CD14-positive monocyte (primary cell): ENCODE measurements at regions not wholly inside any gene's neighbourhood (a gene's known extent, or its start where the extent isn't known, plus 50 kb on each side); places are given as distances from the start of the nearest gene placed in this dataset.

Source experiments
- DNase-seq, 3 donors: peaks; one replicate each; pipeline ENCODE4 v3.0.0-alpha.2; 2011 to 2022
- H2AFZ ChIP-seq: 2 replicates; pipeline ENCODE4 v1.6.0; 2012; ENCODE audit warnings: mild to moderate bottlenecking, low read depth, low read length, inconsistent platforms; ENCODE audit not compliant: insufficient read depth, poor library complexity, severe bottlenecking
- H3K27ac ChIP-seq, 2 donors: 1 replicate in 1 of 2; 2 replicates in 1 of 2; pipeline ENCODE4 v1.5.1; 2012 to 2013; ENCODE audit warnings: low read length in 2 of 2, control low read depth in 1 of 2, inconsistent platforms in 1 of 2, low read depth in 1 of 2, mild to moderate bottlenecking in 1 of 2
- H3K27me3 ChIP-seq, 2 donors: one replicate each; pipeline versions ENCODE4 v1.6.0 to v1.6.1; 2011 to 2013; ENCODE audit warnings: low read length in 2 of 2; ENCODE audit not compliant: control insufficient read depth in 2 of 2, insufficient read depth in 2 of 2
- H3K36me3 ChIP-seq, 2 donors: replicated peaks in 1 of 2; 1 replicate in 1 of 2; 2 replicates in 1 of 2; pipeline versions ENCODE4 v1.5.1 to v1.6.1; 2012 to 2013; ENCODE audit warnings: low read length in 2 of 2, control low read depth in 1 of 2, inconsistent platforms in 1 of 2, mild to moderate bottlenecking in 1 of 2; ENCODE audit not compliant: insufficient read depth in 2 of 2, control insufficient read depth in 1 of 2
- H3K4me1 ChIP-seq, 2 donors: 1 replicate in 1 of 2; 2 replicates in 1 of 2; pipeline versions ENCODE4 v1.5.1 to v1.6.1; 2012 to 2013; ENCODE audit warnings: low read length in 2 of 2, control low read depth in 1 of 2, inconsistent platforms in 1 of 2, mild to moderate bottlenecking in 1 of 2, moderate library complexity in 1 of 2; ENCODE audit not compliant: insufficient read depth in 2 of 2, control insufficient read depth in 1 of 2
- H3K4me2 ChIP-seq: replicated peaks from 2 replicates; pipeline ENCODE3; 2012; ENCODE audit warnings: low read length, moderate library complexity, mild to moderate bottlenecking; ENCODE audit not compliant: poor library complexity, severe bottlenecking; ENCODE audit errors: extremely low read depth
- H3K4me3 ChIP-seq, 3 experiments: fragments of 200-600 bp in 1 of 3; sonication (generic) in 1 of 3; replicated peaks in 1 of 3; 1 replicate in 2 of 3; 2 replicates in 1 of 3; pipeline ENCODE4 v1.5.1; 2011 to 2013; ENCODE audit warnings: low read length in 3 of 3, mild to moderate bottlenecking in 3 of 3, control low read depth in 2 of 3, low read depth in 2 of 3, inconsistent platforms in 1 of 3, moderate library complexity in 1 of 3
- H3K79me2 ChIP-seq: 2 replicates; pipeline ENCODE4 v1.6.0; 2012; ENCODE audit warnings: mild to moderate bottlenecking, control low read depth, inconsistent platforms, low read length, moderate library complexity; ENCODE audit not compliant: insufficient read depth
- H3K9ac ChIP-seq: 2 replicates; pipeline ENCODE4 v1.6.0; 2017; ENCODE audit warnings: low read length, mild to moderate bottlenecking; ENCODE audit not compliant: insufficient read depth, poor library complexity, severe bottlenecking
- H3K9me3 ChIP-seq, 2 donors: replicated peaks in 1 of 2; 1 replicate in 1 of 2; 2 replicates in 1 of 2; pipeline versions ENCODE4 v1.5.1 to v1.6.1; 2012 to 2013; ENCODE audit warnings: low read length in 2 of 2, control low read depth in 1 of 2; ENCODE audit not compliant: control insufficient read depth in 1 of 2, insufficient read depth in 1 of 2
- H4K20me1 ChIP-seq: 2 replicates; pipeline ENCODE4 v1.6.0; 2012; ENCODE audit warnings: mild to moderate bottlenecking, low read length, control low read depth, moderate library complexity; ENCODE audit not compliant: insufficient read depth
- H3K27ac Mint-ChIP-seq, 7 donors: one replicate each; pipeline ENCODE4 v1.8.0; 2020; ENCODE audit warnings: mild to moderate bottlenecking in 7 of 7, mixed read lengths in 7 of 7, moderate library complexity in 6 of 7, inconsistent platforms in 2 of 7
- H3K27me3 Mint-ChIP-seq, 3 donors: one replicate each; pipeline ENCODE4 v1.8.0; 2021 to 2022; ENCODE audit warnings: low read depth in 3 of 3, mild to moderate bottlenecking in 3 of 3, mixed read lengths in 3 of 3, moderate library complexity in 3 of 3, inconsistent platforms in 1 of 3
- H3K36me3 Mint-ChIP-seq, 2 donors: one replicate each; pipeline ENCODE4 v1.8.0; 2020; ENCODE audit warnings: mixed read lengths in 2 of 2, inconsistent platforms in 1 of 2, mild to moderate bottlenecking in 1 of 2
- H3K4me1 Mint-ChIP-seq: one replicate; pipeline ENCODE4 v1.8.0; 2020; ENCODE audit warnings: mild to moderate bottlenecking, mixed read lengths
- H3K4me3 Mint-ChIP-seq, 2 donors: one replicate each; pipeline ENCODE4 v1.8.0; 2020; ENCODE audit warnings: mild to moderate bottlenecking in 2 of 2, mixed read lengths in 2 of 2, moderate library complexity in 1 of 2
- H3K9me3 Mint-ChIP-seq, 7 donors: one replicate each; pipeline ENCODE4 v1.8.0; 2020 to 2022; ENCODE audit warnings: mixed read lengths in 7 of 7, mild to moderate bottlenecking in 6 of 7, moderate library complexity in 6 of 7, inconsistent platforms in 2 of 7
- WGBS: methylation state at CpG from one replicate; pipeline ENCODE4 v1.1.5; 2013; ENCODE audit warnings: missing lambda C conversion rate; ENCODE audit not compliant: insufficient coverage; 5-methylcytosine and 5-hydroxymethylcytosine counted together
- intact Hi-C, 2 donors: fragments of 100-400 bp; cut with micrococcal nuclease; formaldehyde crosslinking; loops; one replicate each; pipeline versions ENCODE4 v1.15.0 to v1.15.1; 2023
- TF ChIP-seq, protein P1 (sequence below): fragments of 200-600 bp; IDR thresholded peaks from one replicate; pipeline ENCODE4 v1.8.0; 2022; ENCODE audit warnings: antibody characterized with exemption, mild to moderate bottlenecking

GRCh38 chr18:1593091-1593490 is 688.4 kb downstream of the ADCYAP1 start:
- Mint-ChIP-seq H3K4me1 (peaks cover 13% of the 10 kb centered on the region), H3K4me3 (no peak overlapping the region), H3K36me3 (no peaks in the 10 kb centered on the region), H3K27ac (no peak overlapping the region), H3K27me3 (peaks cover 0 to 6% (median 0%) of the 10 kb centered on the region in 3 donors), H3K9me3 (no peaks in the 10 kb centered on the region)
- DNase-seq, result no peak
- Histone ChIP-seq H3K4me3 (no peak overlapping the region), H3K27ac (no peak overlapping the region), H3K27me3 (no peaks in the 10 kb centered on the region), H3K9ac (no peak overlapping the region), H3K4me2 (no peak overlapping the region), H3K36me3 (no peaks in the 10 kb centered on the region), H3K9me3 (no peaks in the 10 kb centered on the region), H3K79me2 (no peaks in the 10 kb centered on the region), H3K4me1 (peaks cover 0 to 2% of the 10 kb centered on the region in 2 donors), H2AFZ (no peak overlapping the region), H4K20me1 (no peaks in the 10 kb centered on the region)
- 83% methylated on average over 1 of the region's 3 CpGs for WGBS
- TF ChIP-seq, protein P1, sequence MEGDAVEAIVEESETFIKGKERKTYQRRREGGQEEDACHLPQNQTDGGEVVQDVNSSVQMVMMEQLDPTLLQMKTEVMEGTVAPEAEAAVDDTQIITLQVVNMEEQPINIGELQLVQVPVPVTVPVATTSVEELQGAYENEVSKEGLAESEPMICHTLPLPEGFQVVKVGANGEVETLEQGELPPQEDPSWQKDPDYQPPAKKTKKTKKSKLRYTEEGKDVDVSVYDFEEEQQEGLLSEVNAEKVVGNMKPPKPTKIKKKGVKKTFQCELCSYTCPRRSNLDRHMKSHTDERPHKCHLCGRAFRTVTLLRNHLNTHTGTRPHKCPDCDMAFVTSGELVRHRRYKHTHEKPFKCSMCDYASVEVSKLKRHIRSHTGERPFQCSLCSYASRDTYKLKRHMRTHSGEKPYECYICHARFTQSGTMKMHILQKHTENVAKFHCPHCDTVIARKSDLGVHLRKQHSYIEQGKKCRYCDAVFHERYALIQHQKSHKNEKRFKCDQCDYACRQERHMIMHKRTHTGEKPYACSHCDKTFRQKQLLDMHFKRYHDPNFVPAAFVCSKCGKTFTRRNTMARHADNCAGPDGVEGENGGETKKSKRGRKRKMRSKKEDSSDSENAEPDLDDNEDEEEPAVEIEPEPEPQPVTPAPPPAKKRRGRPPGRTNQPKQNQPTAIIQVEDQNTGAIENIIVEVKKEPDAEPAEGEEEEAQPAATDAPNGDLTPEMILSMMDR, result no peak
- intact Hi-C loops, result no loop called here

- intact Hi-C loops, result no loop called here
- peak overlapping the region in 1 of 2 donors; percentile 14 for H3K4me3 Mint-ChIP-seq
- Histone ChIP-seq H3K36me3 (no peaks in the 10 kb centered on the region), H2AFZ (no peak overlapping the region), H3K27me3 (no peaks in the 10 kb centered on the region), H3K9me3 (no peaks in the 10 kb centered on the region), H3K4me1 (peaks cover 5 to 6% of the 10 kb centered on the region in 2 donors), H3K9ac (no peak overlapping the region), H3K4me2 (peak overlapping the region; percentile 19), H3K4me3 (no peak overlapping the region), H3K27ac (no peak overlapping the region), H4K20me1 (no peaks in the 10 kb centered on the region), H3K79me2 (no peaks in the 10 kb centered on the region)
- peaks cover 20% of the 10 kb centered on the region for H3K4me1 Mint-ChIP-seq
- no peaks in the 10 kb centered on the region for H3K9me3 Mint-ChIP-seq
- no peaks in the 10 kb centered on the region for H3K36me3 Mint-ChIP-seq
- no peak overlapping the region for H3K27ac Mint-ChIP-seq
- H3K27me3 Mint-ChIP-seq, result peaks cover 0 to 5% (median 0%) of the 10 kb centered on the region in 3 donors
- DNase-seq, result peak in 2 of 3 donors; percentile 4 to 19
- TF ChIP-seq, protein P1, result no peak
- no CpG with 5 or more reads among the region's 1 CpG for WGBS
These were observed 690.5 kb downstream of the ADCYAP1 start for GRCh38 chr18:1595195-1595594.
